Stimulated activated naive B cell treated with anti-CD40 and anti-IgM and Interleukin-4, amounts not matched to agents 10 μg/mL and 1 μg/mL and 100 μg/mL, for 72 hours (primary cell): ENCODE measurements at regions not wholly inside any gene's neighbourhood (a gene's known extent, or its start where the extent isn't known, plus 50 kb on each side); places are given as distances from the start of the nearest gene placed in this dataset.
A peak's percentile ranks its signal among the peaks of the same experiment; 100 is the strongest.
"Not testable (repeated sequence)": the region's sequence is repeated elsewhere in the genome, so short reads cannot be mapped to it uniquely, and the experiment has no call there.

ENCODE experiments used
- ATAC-seq, 2 donors: fragments of 150-1000 bp; cut with Tn5 transposase; replicated peaks; 2 replicates each; pipeline ENCODE4 v1.10.0; 2021; ENCODE audit warnings: moderate library complexity in 1 of 2
- DNase-seq: peaks from one replicate; pipeline ENCODE4 v3.0.0; 2021
- H3K27ac Mint-ChIP-seq: one replicate; pipeline ENCODE4 v1.8.0; 2022; ENCODE audit warnings: mild to moderate bottlenecking, mixed read lengths
- H3K27me3 Mint-ChIP-seq, 2 donors: one replicate each; pipeline ENCODE4 v1.8.0; 2022; ENCODE audit warnings: mixed read lengths in 2 of 2
- H3K36me3 Mint-ChIP-seq, 2 donors: one replicate each; pipeline ENCODE4 v1.8.0; 2022; ENCODE audit warnings: mixed read lengths in 2 of 2, mild to moderate bottlenecking in 1 of 2
- H3K4me1 Mint-ChIP-seq, 2 donors: one replicate each; pipeline ENCODE4 v1.8.0; 2022; ENCODE audit warnings: mixed read lengths in 2 of 2, mild to moderate bottlenecking in 1 of 2
- H3K4me3 Mint-ChIP-seq, 2 donors: one replicate each; pipeline ENCODE4 v1.8.0; 2022; ENCODE audit warnings: mild to moderate bottlenecking in 2 of 2, mixed read lengths in 2 of 2, moderate library complexity in 1 of 2
- H3K9me3 Mint-ChIP-seq, 2 donors: one replicate each; pipeline ENCODE4 v1.8.0; 2022; ENCODE audit warnings: mixed read lengths in 2 of 2, mild to moderate bottlenecking in 1 of 2

DNA sequence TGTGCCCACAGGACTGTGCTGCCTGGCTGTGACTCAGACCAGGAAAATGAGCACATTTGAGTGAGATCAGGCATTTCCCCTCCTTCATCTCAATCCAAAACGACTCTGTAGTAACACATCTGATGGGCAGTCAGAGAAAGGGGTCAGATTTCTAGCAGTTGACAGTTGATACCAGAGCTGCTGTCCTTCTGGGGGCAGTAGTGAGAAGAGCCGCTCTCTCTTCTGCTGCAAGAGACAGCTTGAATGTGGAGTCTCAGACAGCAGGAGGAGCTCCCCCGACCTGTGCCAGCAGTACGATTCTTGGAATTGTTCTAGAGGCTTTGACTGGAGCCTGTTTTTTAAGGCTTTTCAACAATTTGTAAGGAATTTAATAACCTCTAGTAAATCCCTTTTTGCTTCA is 1413.7 kb downstream of the RPIA start:
- not testable (repeated sequence) for H3K27ac Mint-ChIP-seq, H3K36me3 Mint-ChIP-seq, H3K27me3 Mint-ChIP-seq, H3K4me1 Mint-ChIP-seq, DNase-seq, ATAC-seq, H3K4me3 Mint-ChIP-seq, H3K9me3 Mint-ChIP-seq

- H3K36me3 Mint-ChIP-seq, H3K4me1 Mint-ChIP-seq, H3K27ac Mint-ChIP-seq, H3K27me3 Mint-ChIP-seq, DNase-seq, H3K4me3 Mint-ChIP-seq, ATAC-seq, H3K9me3 Mint-ChIP-seq: not testable (repeated sequence)
These were observed 1431.9 kb downstream of the RPIA start for GRCh38 chr2:90123409-90123808.

DNA sequence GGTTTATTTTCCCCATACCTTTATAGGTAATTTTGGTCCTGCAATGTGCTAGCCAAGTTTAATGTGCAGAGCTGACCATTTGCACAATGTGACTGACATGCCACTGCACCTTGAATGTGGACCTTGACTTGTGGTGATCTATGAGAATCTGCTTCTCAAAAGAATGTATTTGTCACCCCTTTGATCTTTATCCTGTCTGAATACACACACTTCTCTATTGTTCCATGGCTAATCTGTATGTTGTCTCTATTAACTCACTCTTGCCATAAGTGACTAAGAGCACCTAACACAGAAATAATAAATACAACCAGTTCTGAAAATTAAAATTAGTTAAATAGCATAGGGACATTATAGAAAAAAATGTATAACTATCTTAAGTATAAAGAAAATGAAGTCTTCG is 1447.6 kb downstream of the RPIA start:
- H3K27me3 Mint-ChIP-seq, ATAC-seq, H3K4me1 Mint-ChIP-seq, H3K36me3 Mint-ChIP-seq, H3K9me3 Mint-ChIP-seq, DNase-seq, H3K4me3 Mint-ChIP-seq, H3K27ac Mint-ChIP-seq: not testable (repeated sequence)

DNA sequence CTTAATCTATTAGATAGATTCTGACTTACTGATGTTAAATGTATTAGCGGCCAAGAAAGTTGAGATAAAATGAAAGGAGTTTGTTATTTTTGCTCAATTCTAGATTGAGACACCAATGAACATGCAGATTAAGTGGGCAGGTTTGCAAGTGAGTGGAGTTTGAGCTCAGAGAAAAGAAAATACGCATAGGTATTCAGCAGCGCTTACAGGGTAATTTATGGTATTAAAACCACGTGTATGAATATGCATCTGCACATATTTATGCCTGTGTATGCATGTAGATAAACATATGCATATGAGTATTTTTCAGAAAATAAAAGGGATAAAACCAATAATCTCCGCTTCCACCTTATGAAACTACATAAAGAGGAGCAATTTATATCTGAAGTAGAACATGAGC is 1450.1 kb downstream of the RPIA start:
- peaks cover 16 to 19% of the 10 kb centered on the region in 2 donors for H3K27me3 Mint-ChIP-seq
- not testable (repeated sequence) for DNase-seq, H3K36me3 Mint-ChIP-seq, H3K4me1 Mint-ChIP-seq, ATAC-seq, H3K9me3 Mint-ChIP-seq, H3K4me3 Mint-ChIP-seq, H3K27ac Mint-ChIP-seq

- peak; percentile 10 for DNase-seq
- not testable (repeated sequence) for H3K9me3 Mint-ChIP-seq, H3K27ac Mint-ChIP-seq, H3K27me3 Mint-ChIP-seq, H3K36me3 Mint-ChIP-seq, H3K4me1 Mint-ChIP-seq, H3K4me3 Mint-ChIP-seq
- ATAC-seq = peak in 1 of 2 donors; percentile 86
These were observed 1460.3 kb downstream of the RPIA start for GRCh38 chr2:90151805-90152204.

- not testable (repeated sequence) for H3K4me3 Mint-ChIP-seq, H3K36me3 Mint-ChIP-seq, H3K9me3 Mint-ChIP-seq, ATAC-seq, DNase-seq, H3K27me3 Mint-ChIP-seq, H3K27ac Mint-ChIP-seq, H3K4me1 Mint-ChIP-seq
These were observed 1479.5 kb downstream of the RPIA start for GRCh38 chr2:90170978-90171377.

GRCh38 chr2:90173081-90173480 is 1481.6 kb downstream of the RPIA start:
- not testable (repeated sequence) for H3K4me1 Mint-ChIP-seq, H3K36me3 Mint-ChIP-seq, ATAC-seq, H3K9me3 Mint-ChIP-seq, DNase-seq, H3K4me3 Mint-ChIP-seq, H3K27me3 Mint-ChIP-seq, H3K27ac Mint-ChIP-seq

GRCh38 chr2:90179591-90179990 is 1488.1 kb downstream of the RPIA start:
- not testable (repeated sequence) for H3K36me3 Mint-ChIP-seq, H3K27me3 Mint-ChIP-seq, H3K9me3 Mint-ChIP-seq
- DNase-seq (peak; percentile 3), ATAC-seq (peak in 1 of 2 donors; percentile 39)
- peaks cover 13 to 15% of the 10 kb centered on the region in 2 donors for H3K4me1 Mint-ChIP-seq
- peak overlapping the region; percentile 17 for H3K27ac Mint-ChIP-seq
- H3K4me3 Mint-ChIP-seq = peak overlapping the region; percentile 8 to 53

GRCh38 chr2:90207454-90208058 is 1516.1 kb downstream of the RPIA start:
- Mint-ChIP-seq H3K9me3 (no peaks in the 10 kb centered on the region), H3K27me3 (peaks cover 7 to 13% of the 10 kb centered on the region in 2 donors), H3K4me3 (no peak overlapping the region), H3K36me3 (no peaks in the 10 kb centered on the region), H3K27ac (no peak overlapping the region), H3K4me1 (peaks cover 17 to 22% of the 10 kb centered on the region in 2 donors)
- DNase-seq (no peak), ATAC-seq (peak; percentile 84 to 92)

DNA sequence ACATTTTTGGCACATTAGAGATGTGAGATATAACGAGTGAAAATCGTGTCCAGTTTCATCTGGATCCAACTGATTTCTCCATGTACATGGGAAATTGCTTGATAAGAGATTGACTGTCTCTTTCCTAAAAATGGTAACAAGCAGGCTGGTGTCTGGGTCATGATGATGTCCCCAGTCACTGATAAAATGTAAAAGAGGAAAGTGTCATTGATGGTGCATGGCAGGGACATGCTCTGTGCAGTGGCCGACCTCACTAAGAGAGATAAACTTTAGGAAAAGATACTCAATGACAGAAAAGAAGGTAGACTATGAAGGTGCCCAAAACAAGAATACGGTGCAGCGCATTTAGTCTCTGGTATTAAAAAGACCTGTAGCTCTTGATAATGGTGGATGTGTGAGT is 1517.5 kb downstream of the RPIA start:
- Mint-ChIP-seq H3K4me3 (no peak overlapping the region), H3K4me1 (peaks cover 17 to 28% of the 10 kb centered on the region in 2 donors)

GRCh38 chr2:90209806-90210205 is 1518.3 kb downstream of the RPIA start:
- no peaks in the 10 kb centered on the region for H3K36me3 Mint-ChIP-seq
- H3K4me3 Mint-ChIP-seq = no peak overlapping the region
- no peaks in the 10 kb centered on the region for H3K9me3 Mint-ChIP-seq
- no peak overlapping the region for H3K27ac Mint-ChIP-seq
- ATAC-seq = no peak
- peaks cover 19 to 31% of the 10 kb centered on the region in 2 donors for H3K4me1 Mint-ChIP-seq
- H3K27me3 Mint-ChIP-seq = peaks cover 4 to 7% of the 10 kb centered on the region in 2 donors
- DNase-seq = no peak

More for the DNA sequence above, 1517.5 kb downstream of the RPIA start:
- ATAC-seq (no peak), DNase-seq (no peak)
- Mint-ChIP-seq H3K9me3 (no peaks in the 10 kb centered on the region), H3K27ac (no peak overlapping the region), H3K36me3 (no peaks in the 10 kb centered on the region), H3K27me3 (peaks cover 7 to 10% of the 10 kb centered on the region in 2 donors)

GRCh38 chr2:90215880-90216279 is 1524.4 kb downstream of the RPIA start:
- H3K9me3 Mint-ChIP-seq, H3K4me3 Mint-ChIP-seq, ATAC-seq, H3K27ac Mint-ChIP-seq, H3K27me3 Mint-ChIP-seq, DNase-seq, H3K36me3 Mint-ChIP-seq: not testable (repeated sequence)
- peaks cover 25 to 26% of the 10 kb centered on the region in 2 donors for H3K4me1 Mint-ChIP-seq

DNA sequence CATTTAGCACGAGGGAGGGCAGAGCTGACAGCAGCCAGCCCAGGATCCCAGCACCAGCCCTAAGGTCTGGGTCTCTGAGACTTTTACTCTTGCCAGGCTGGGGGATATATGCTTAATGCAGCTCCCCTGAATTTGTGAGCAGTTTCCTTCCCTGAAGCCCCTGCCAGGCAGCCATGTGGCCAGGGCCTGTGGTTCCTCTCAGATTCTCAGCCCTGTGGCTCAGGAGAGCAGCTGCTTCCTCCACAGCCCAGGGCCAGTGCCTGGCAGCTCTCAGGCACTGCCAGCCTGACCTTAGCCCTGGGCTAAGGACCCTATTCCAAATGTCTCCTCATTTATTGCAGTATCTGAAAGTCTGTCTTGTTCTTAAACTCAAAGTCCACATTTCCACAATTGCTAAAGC is 1525.3 kb downstream of the RPIA start:
- H3K27me3 Mint-ChIP-seq, ATAC-seq, H3K36me3 Mint-ChIP-seq, H3K27ac Mint-ChIP-seq, H3K4me3 Mint-ChIP-seq, DNase-seq, H3K9me3 Mint-ChIP-seq: not testable (repeated sequence)
- H3K4me1 Mint-ChIP-seq = peaks cover 28% of the 10 kb centered on the region in 2 donors

DNA sequence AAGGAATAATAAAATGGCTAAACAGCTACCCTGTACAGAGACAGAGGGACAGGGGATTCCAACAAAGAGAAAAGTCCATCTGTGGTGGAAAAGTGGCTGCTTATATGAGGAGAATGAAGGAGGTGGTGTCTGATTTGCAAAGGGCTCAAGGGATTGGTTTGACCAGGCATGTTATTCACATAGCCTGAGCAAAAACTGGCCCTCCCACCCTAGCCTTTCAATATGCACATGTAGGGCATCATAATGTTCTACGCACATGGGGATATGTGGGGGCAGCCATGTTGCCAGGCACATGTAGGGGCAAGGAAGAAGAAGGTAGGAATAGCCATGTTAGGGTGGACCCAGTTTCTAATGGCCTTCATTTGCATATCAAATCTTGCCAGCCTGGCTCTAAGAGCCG is 1527.1 kb downstream of the RPIA start:
- DNase-seq, H3K4me3 Mint-ChIP-seq, ATAC-seq, H3K27me3 Mint-ChIP-seq, H3K9me3 Mint-ChIP-seq, H3K27ac Mint-ChIP-seq, H3K36me3 Mint-ChIP-seq: not testable (repeated sequence)
- peaks cover 24 to 28% of the 10 kb centered on the region in 2 donors for H3K4me1 Mint-ChIP-seq

- peaks cover 19 to 25% of the 10 kb centered on the region in 2 donors for H3K4me1 Mint-ChIP-seq
- H3K4me3 Mint-ChIP-seq = peak overlapping the region in 1 of 2 donors; percentile 33
- not testable (repeated sequence) for H3K9me3 Mint-ChIP-seq, H3K27ac Mint-ChIP-seq, H3K36me3 Mint-ChIP-seq, DNase-seq, H3K27me3 Mint-ChIP-seq
- ATAC-seq = peak; percentile 57 to 66
These were observed 1529.3 kb downstream of the RPIA start for GRCh38 chr2:90220623-90221299.
